Ectodermal cell (in vitro differentiated cells): ENCODE measurements at regions not wholly inside any gene's neighbourhood (a gene's known extent, or its start where the extent isn't known, plus 50 kb on each side); places are given as distances from the start of the nearest gene placed in this dataset.
"Not testable (repeated sequence)": the region's sequence is repeated elsewhere in the genome, so short reads cannot be mapped to it uniquely, and the experiment has no call there.

Source experiments
- H3K27ac ChIP-seq: 2 replicates; pipeline ENCODE4 v1.7.0; 2013; ENCODE audit warnings: mild to moderate bottlenecking, low read depth, low read length; ENCODE audit not compliant: insufficient read depth, poor library complexity, severe bottlenecking
- H3K27me3 ChIP-seq: 2 replicates; pipeline ENCODE4 v1.7.0; 2013; ENCODE audit warnings: mild to moderate bottlenecking, low read length; ENCODE audit not compliant: insufficient read depth, control insufficient read depth, poor library complexity, severe bottlenecking
- H3K36me3 ChIP-seq: one replicate; pipeline ENCODE4 v1.7.0; 2013; ENCODE audit warnings: low read length; ENCODE audit not compliant: control insufficient read depth, insufficient read depth
- H3K4me1 ChIP-seq: one replicate; pipeline ENCODE4 v1.7.0; 2013; ENCODE audit warnings: low read length; ENCODE audit not compliant: control insufficient read depth, insufficient read depth
- H3K4me3 ChIP-seq: 2 replicates; pipeline ENCODE4 v1.7.0; 2013; ENCODE audit warnings: low read depth, low read length, control low read depth; ENCODE audit not compliant: insufficient read depth
- H3K9me3 ChIP-seq: 2 replicates; pipeline ENCODE4 v1.7.0; 2013; ENCODE audit warnings: mild to moderate bottlenecking, low read length, moderate library complexity; ENCODE audit not compliant: control insufficient read depth
- WGBS, 2 experiments: methylation state at CpG; one replicate each; pipeline ENCODE4 v1.1.7; 2013; ENCODE audit warnings: missing lambda C conversion rate in 2 of 2; 5-methylcytosine and 5-hydroxymethylcytosine counted together

GRCh38 chr15:81723113-81723651, 322.6 kb downstream of the MEX3B start:
- H3K4me1 ChIP-seq, result no peaks in the 10 kb centered on the region
- no peaks in the 10 kb centered on the region for H3K27me3 ChIP-seq
- no peak overlapping the region for H3K27ac ChIP-seq
- H3K4me3 ChIP-seq, result no peak overlapping the region
- H3K9me3 ChIP-seq, result no peaks in the 10 kb centered on the region
- no peaks in the 10 kb centered on the region for H3K36me3 ChIP-seq
- 96 to 97% methylated on average over 5 of the region's 5 CpGs for WGBS, 2 experiments

- not testable (repeated sequence) for H3K4me3 ChIP-seq, H3K9me3 ChIP-seq, H3K36me3 ChIP-seq, H3K27me3 ChIP-seq, H3K27ac ChIP-seq, H3K4me1 ChIP-seq
- WGBS, 2 experiments, result 95 to 96% methylated on average over 2 of the region's 2 CpGs
Measured at GRCh38 chr15:81716468-81716867, 329.4 kb downstream of the MEX3B start.

- Histone ChIP-seq H3K9me3 (no peaks in the 10 kb centered on the region), H3K4me1 (no peaks in the 10 kb centered on the region)
- WGBS, 2 experiments, result 94 to 100% methylated on average over 3 to 5 of the region's 8 CpGs
Measured at GRCh38 chr15:81710328-81710727, 335.5 kb downstream of the MEX3B start.

GRCh38 chr15:81706816-81707346, 332.9 kb upstream of the TMC3 start:
- not testable (repeated sequence) for H3K4me3 ChIP-seq, H3K4me1 ChIP-seq, H3K27ac ChIP-seq, H3K36me3 ChIP-seq, H3K27me3 ChIP-seq, H3K9me3 ChIP-seq
- 85 to 86% methylated on average over 3 of the region's 3 CpGs for WGBS, 2 experiments

More at GRCh38 chr15:81710328-81710727, 335.5 kb downstream of the MEX3B start:
- no peak overlapping the region for H3K4me3 ChIP-seq
- H3K27ac ChIP-seq, result no peak overlapping the region
- H3K36me3 ChIP-seq, result no peaks in the 10 kb centered on the region
- H3K27me3 ChIP-seq, result no peaks in the 10 kb centered on the region

- 88 to 90% methylated on average over 2 of the region's 2 CpGs for WGBS, 2 experiments
Measured at GRCh38 chr15:81705727-81706126, 331.7 kb upstream of the TMC3 start.

GRCh38 chr15:81686021-81686420, 312.0 kb upstream of the TMC3 start:
- no peaks in the 10 kb centered on the region for H3K36me3 ChIP-seq
- H3K4me1 ChIP-seq, result no peaks in the 10 kb centered on the region
- 85 to 91% methylated on average over 4 of the region's 4 CpGs for WGBS, 2 experiments

More at GRCh38 chr15:81705727-81706126, 331.7 kb upstream of the TMC3 start:
- not testable (repeated sequence) for H3K27me3 ChIP-seq, H3K4me1 ChIP-seq, H3K27ac ChIP-seq, H3K9me3 ChIP-seq, H3K36me3 ChIP-seq, H3K4me3 ChIP-seq

GRCh38 chr15:81685237-81685636, 311.2 kb upstream of the TMC3 start:
- Histone ChIP-seq H3K36me3 (no peaks in the 10 kb centered on the region), H3K9me3 (no peaks in the 10 kb centered on the region), H3K4me1 (no peaks in the 10 kb centered on the region), H3K27ac (no peak overlapping the region), H3K27me3 (no peaks in the 10 kb centered on the region), H3K4me3 (no peak overlapping the region)

More at GRCh38 chr15:81686021-81686420, 312.0 kb upstream of the TMC3 start:
- Histone ChIP-seq H3K9me3 (no peaks in the 10 kb centered on the region), H3K27ac (no peak overlapping the region), H3K27me3 (no peaks in the 10 kb centered on the region), H3K4me3 (no peak overlapping the region)

- Histone ChIP-seq H3K27ac (no peak overlapping the region), H3K4me3 (no peak overlapping the region), H3K4me1 (no peaks in the 10 kb centered on the region)
Measured at GRCh38 chr15:81680829-81681228, 306.8 kb upstream of the TMC3 start.

GRCh38 chr15:81666839-81667238, 292.8 kb upstream of the TMC3 start:
- Histone ChIP-seq H3K9me3 (no peaks in the 10 kb centered on the region), H3K27me3 (no peaks in the 10 kb centered on the region), H3K27ac (no peak overlapping the region), H3K36me3 (no peaks in the 10 kb centered on the region), H3K4me1 (no peaks in the 10 kb centered on the region), H3K4me3 (no peak overlapping the region)
- WGBS, 2 experiments, result 71 to 75% methylated on average over 1 of the region's 1 CpG

More at GRCh38 chr15:81680829-81681228, 306.8 kb upstream of the TMC3 start:
- no peaks in the 10 kb centered on the region for H3K36me3 ChIP-seq
- H3K9me3 ChIP-seq, result no peaks in the 10 kb centered on the region
- H3K27me3 ChIP-seq, result no peaks in the 10 kb centered on the region

GRCh38 chr15:81660976-81661375, 287.0 kb upstream of the TMC3 start:
- Histone ChIP-seq H3K27ac (no peak overlapping the region), H3K4me1 (no peaks in the 10 kb centered on the region), H3K9me3 (no peaks in the 10 kb centered on the region), H3K4me3 (no peak overlapping the region), H3K36me3 (no peaks in the 10 kb centered on the region), H3K27me3 (no peaks in the 10 kb centered on the region)
- WGBS, 2 experiments, result 88 to 97% methylated on average over 5 of the region's 5 CpGs

GRCh38 chr15:81653259-81653658, 279.2 kb upstream of the TMC3 start:
- H3K36me3 ChIP-seq, result no peaks in the 10 kb centered on the region
- H3K27me3 ChIP-seq, result no peaks in the 10 kb centered on the region
- no peaks in the 10 kb centered on the region for H3K9me3 ChIP-seq
- no peak overlapping the region for H3K27ac ChIP-seq
- 95% methylated on average over 2 of the region's 2 CpGs; no CpG with 5 or more reads in 1 of the 2 experiments for WGBS, 2 experiments
- H3K4me1 ChIP-seq, result no peaks in the 10 kb centered on the region
- H3K4me3 ChIP-seq, result no peak overlapping the region
